H1 (cell line): ENCODE measurements at regions not wholly inside any gene's neighbourhood (a gene's known extent, or its start where the extent isn't known, plus 50 kb on each side); places are given as distances from the start of the nearest gene placed in this dataset.

Experiments
- CTCF ChIA-PET: fragments of 300-600 bp; sonication (Branson Sonifier 250); formaldehyde crosslinking; loops from one replicate; lab custom pipeline; 2021; ENCODE audit not compliant: partially characterized antibody; lab: Charles Lee
- POLR2A ChIA-PET: fragments of 300-600 bp; sonication (Branson Sonifier 250); formaldehyde crosslinking; loops from one replicate; lab custom pipeline; 2021; ENCODE audit warnings: inconsistent platforms; ENCODE audit not compliant: partially characterized antibody; lab: Charles Lee
- DNase-seq, 2 experiments: peaks; one replicate each; pipeline versions ENCODE4 v3.0.0 to v3.0.0-alpha.2; 2010 to 2022; ENCODE audit warnings: low spot score in 2 of 2, low read depth in 1 of 2, mixed read lengths in 1 of 2
- FAIRE-seq: peaks from 2 replicates; lab custom pipeline; 2011; peaks lifted over from hg19 to GRCh38; lab: Jason Lieb, UNC
- H2AFZ ChIP-seq: 2 replicates; pipeline ENCODE4 v1.8.1; 2012; ENCODE audit warnings: low read length, inconsistent platforms
- H2AK5ac ChIP-seq: 2 replicates; pipeline ENCODE4 v1.6.1; 2013; ENCODE audit warnings: low read depth, low read length
- H2BK120ac ChIP-seq: replicated peaks from 2 replicates; pipeline ENCODE3; 2013; ENCODE audit warnings: low read depth, low read length, inconsistent platforms
- H2BK12ac ChIP-seq: 2 replicates; pipeline ENCODE4 v1.6.1; 2013; ENCODE audit warnings: low read depth, low read length
- H2BK15ac ChIP-seq: 2 replicates; pipeline ENCODE4 v1.6.1; 2013; ENCODE audit warnings: low read length
- H2BK20ac ChIP-seq: 2 replicates; pipeline ENCODE4 v1.6.1; 2013; ENCODE audit warnings: low read length
- H2BK5ac ChIP-seq: 2 replicates; pipeline ENCODE4 v1.6.1; 2013; ENCODE audit warnings: low read depth, low read length
- H3K14ac ChIP-seq: 2 replicates; pipeline ENCODE4 v1.6.1; 2013; ENCODE audit warnings: inconsistent platforms; ENCODE audit not compliant: insufficient read length
- H3K18ac ChIP-seq: 2 replicates; pipeline ENCODE4 v1.6.1; 2013; ENCODE audit warnings: low read length; ENCODE audit errors: extremely low read depth
- H3K23ac ChIP-seq: 2 replicates; pipeline ENCODE4 v1.6.1; 2013; ENCODE audit warnings: inconsistent platforms; ENCODE audit not compliant: insufficient read length
- H3K23me2 ChIP-seq: 2 replicates; pipeline ENCODE4 v1.6.1; 2013; ENCODE audit warnings: low read depth, low read length
- H3K27ac ChIP-seq: 2 replicates; pipeline ENCODE4 v1.6.1; 2011; ENCODE audit warnings: low read depth, low read length, inconsistent platforms
- H3K27me3 ChIP-seq, 4 experiments: replicated peaks in 1 of 4; 1 replicate in 1 of 4; 2 replicates in 3 of 4; pipeline versions ENCODE4 v1.6.1 to v1.8.1; 2011 to 2013; ENCODE audit warnings: low read length in 3 of 4, mild to moderate bottlenecking in 3 of 4, inconsistent platforms in 2 of 4, mixed read lengths in 2 of 4, moderate library complexity in 1 of 4; ENCODE audit not compliant: control insufficient read depth in 3 of 4, insufficient read depth in 3 of 4; ENCODE audit errors: extremely low read depth in 1 of 4
- H3K36me3 ChIP-seq, 4 experiments: 2 replicates each; pipeline versions ENCODE4 v1.6.1 to v1.8.1; 2011 to 2013; ENCODE audit warnings: mild to moderate bottlenecking in 4 of 4, low read length in 3 of 4, moderate library complexity in 2 of 4, control low read depth in 1 of 4, inconsistent platforms in 1 of 4; ENCODE audit not compliant: insufficient read depth in 4 of 4, control insufficient read depth in 2 of 4
- H3K4ac ChIP-seq: replicated peaks from 2 replicates; pipeline ENCODE3; 2013; ENCODE audit warnings: low read length, low read depth, mixed read lengths, inconsistent platforms; ENCODE audit not compliant: insufficient read length
- H3K4me1 ChIP-seq, 4 experiments: replicated peaks in 1 of 4; 1 replicate in 1 of 4; 2 replicates in 3 of 4; pipeline versions ENCODE4 v1.6.1 to v1.8.1; 2011 to 2013; ENCODE audit warnings: low read length in 3 of 4, inconsistent platforms in 2 of 4, mixed read lengths in 1 of 4; ENCODE audit not compliant: insufficient read depth in 4 of 4, control insufficient read depth in 3 of 4
- H3K4me2 ChIP-seq, 2 experiments: 2 replicates each; pipeline versions ENCODE4 v1.6.1 to v1.8.1; 2011 to 2013; ENCODE audit warnings: low read depth in 2 of 2, low read length in 2 of 2, control low read depth in 1 of 2, inconsistent platforms in 1 of 2, mild to moderate bottlenecking in 1 of 2; ENCODE audit not compliant: insufficient read depth in 1 of 2
- H3K4me3 ChIP-seq, 4 experiments: fragments of 200-600, 300-600 bp in 1 of 4; sonication (generic), shearing (Covaris generic), sonication (Bioruptor Twin) in 1 of 4; 2 replicates each; pipeline versions ENCODE4 v1.5.1 to v1.8.1; 2011 to 2016; ENCODE audit warnings: low read length in 4 of 4, low read depth in 3 of 4, control low read depth in 2 of 4, inconsistent platforms in 2 of 4, mild to moderate bottlenecking in 2 of 4, mixed read lengths in 1 of 4, moderate library complexity in 1 of 4; ENCODE audit not compliant: insufficient read depth in 2 of 4; ENCODE audit errors: extremely low read depth in 1 of 4
- H3K56ac ChIP-seq: replicated peaks from 2 replicates; pipeline ENCODE3; 2013; ENCODE audit warnings: low read depth, mild to moderate bottlenecking, mixed read lengths, low read length, inconsistent platforms; ENCODE audit not compliant: insufficient read length
- H3K79me1 ChIP-seq: 2 replicates; pipeline ENCODE4 v1.6.1; 2013; ENCODE audit warnings: low read depth, low read length, control low read depth
- H3K79me2 ChIP-seq, 2 experiments: 2 replicates each; pipeline versions ENCODE4 v1.6.1 to v1.8.1; 2012 to 2013; ENCODE audit warnings: low read length in 2 of 2, mild to moderate bottlenecking in 2 of 2, inconsistent platforms in 1 of 2; ENCODE audit not compliant: insufficient read depth in 2 of 2, control insufficient read depth in 1 of 2
- H3K9ac ChIP-seq, 4 experiments: replicated peaks in 1 of 4; 1 replicate in 1 of 4; 2 replicates in 3 of 4; pipeline versions ENCODE4 v1.6.1 to v1.8.1; 2011 to 2013; ENCODE audit warnings: low read depth in 3 of 4, low read length in 3 of 4, control low read depth in 2 of 4, mild to moderate bottlenecking in 2 of 4, moderate library complexity in 2 of 4, inconsistent platforms in 1 of 4; ENCODE audit errors: extremely low read depth in 1 of 4
- H3K9me3 ChIP-seq, 2 experiments: 2 replicates each; pipeline versions ENCODE4 v1.6.1 to v1.8.1; 2012 to 2013; ENCODE audit warnings: mild to moderate bottlenecking in 2 of 2, moderate library complexity in 2 of 2, control low read depth in 1 of 2, inconsistent platforms in 1 of 2, low read depth in 1 of 2, low read length in 1 of 2, mixed read lengths in 1 of 2; ENCODE audit not compliant: insufficient read depth in 2 of 2
- H4K20me1 ChIP-seq, 2 experiments: replicated peaks in 1 of 2; 2 replicates each; pipeline versions ENCODE3 to v1.8.1; 2011 to 2013; ENCODE audit warnings: inconsistent platforms in 2 of 2, low read length in 2 of 2, mild to moderate bottlenecking in 1 of 2; ENCODE audit not compliant: insufficient read depth in 2 of 2, control insufficient read depth in 1 of 2
- H4K5ac ChIP-seq: 2 replicates; pipeline ENCODE4 v1.6.1; 2013; ENCODE audit warnings: low read length, low read depth, mixed read lengths, inconsistent platforms; ENCODE audit not compliant: insufficient read length
- H4K8ac ChIP-seq: 2 replicates; pipeline ENCODE4 v1.8.0; 2013; ENCODE audit warnings: mild to moderate bottlenecking, moderate library complexity, low read length, inconsistent platforms; ENCODE audit not compliant: insufficient read depth; ENCODE audit errors: extremely low read depth
- H4K91ac ChIP-seq: replicated peaks from 2 replicates; pipeline ENCODE3; 2013; ENCODE audit warnings: low read length, mixed read lengths, inconsistent platforms; ENCODE audit not compliant: insufficient read length
- BACH1 ChIP-seq: IDR thresholded peaks from 2 replicates; pipeline ENCODE4 v1.6.1; 2012; ENCODE audit warnings: low read length, improper control_type of control experiment
- BCL11A ChIP-seq, 2 experiments: IDR thresholded peaks; one replicate each; pipeline ENCODE4 v1.6.1; 2011; ENCODE audit warnings: low read depth in 2 of 2, low read length in 2 of 2, mild to moderate bottlenecking in 2 of 2
- BRCA1 ChIP-seq: IDR thresholded peaks from 2 replicates; pipeline ENCODE4 v1.6.1; 2012; ENCODE audit warnings: low read depth, low read length, improper control_type of control experiment
- EGR1 ChIP-seq: IDR thresholded peaks from 2 replicates; pipeline ENCODE4 v1.6.1; 2011; ENCODE audit warnings: low read depth, low read length, borderline replicate concordance
- GTF2F1 ChIP-seq: IDR thresholded peaks from 2 replicates; pipeline ENCODE4 v1.6.1; 2012; ENCODE audit warnings: low read depth, low read length, improper control_type of control experiment, borderline replicate concordance
- KDM4A ChIP-seq: IDR thresholded peaks from one replicate; pipeline ENCODE4 v1.7.1; 2012; ENCODE audit warnings: low read depth, mild to moderate bottlenecking, moderate library complexity, low read length, inconsistent platforms; ENCODE audit not compliant: severe bottlenecking
- KDM5A ChIP-seq: fragments of 200-600 bp; IDR thresholded peaks from 2 replicates; pipeline ENCODE4 v1.7.1; 2012; ENCODE audit warnings: mild to moderate bottlenecking, low read length, inconsistent platforms, mixed read lengths
- MAFK ChIP-seq: IDR thresholded peaks from 2 replicates; pipeline ENCODE4 v1.6.1; 2012; ENCODE audit warnings: low read depth, mild to moderate bottlenecking, improper control_type of control experiment, low read length
- RNF2 ChIP-seq: fragments of 200-900, 300-1000 bp; sonication (generic); IDR thresholded peaks from 2 replicates; pipeline ENCODE4 v1.7.1; 2016; ENCODE audit warnings: borderline replicate concordance, low read depth, mild to moderate bottlenecking, antibody characterized with exemption, low read length; ENCODE audit not compliant: poor library complexity, severe bottlenecking; ENCODE audit errors: missing control alignments
- TAF7 ChIP-seq: optimal IDR thresholded peaks from 2 replicates; pipeline ENCODE3; 2011; ENCODE audit warnings: low read depth, mild to moderate bottlenecking, inconsistent platforms, low read length, moderate library complexity, borderline replicate concordance
- WGBS, 2 experiments: shearing (Covaris generic) in 1 of 2; methylation state at CpG; one replicate each; pipeline versions ENCODE4 v1.1.6 to v1.1.7; 2013 to 2015; ENCODE audit warnings: low lambda C conversion rate in 2 of 2, mixed read lengths in 2 of 2, inconsistent platforms in 1 of 2, low coverage in 1 of 2, missing lambda C conversion rate in 1 of 2; ENCODE audit not compliant: insufficient replicate concordance in 2 of 2, insufficient coverage in 1 of 2, insufficient read length in 1 of 2; ENCODE audit errors: extremely low coverage in 1 of 2, missing lambda C conversion rate in 1 of 2; 5-methylcytosine and 5-hydroxymethylcytosine counted together
- TF ChIP-seq, protein P1 (sequence below), 3 experiments: IDR thresholded peaks; 1 replicate in 2 of 3; 2 replicates in 1 of 3; pipeline versions ENCODE4 v1.5.1 to v1.6.1; 2011; ENCODE audit warnings: low read length in 3 of 3, mild to moderate bottlenecking in 3 of 3, inconsistent platforms in 2 of 3, low read depth in 1 of 3, moderate library complexity in 1 of 3; ENCODE audit not compliant: insufficient read depth in 1 of 3; ENCODE audit errors: control extremely low read depth in 1 of 3

DNA sequence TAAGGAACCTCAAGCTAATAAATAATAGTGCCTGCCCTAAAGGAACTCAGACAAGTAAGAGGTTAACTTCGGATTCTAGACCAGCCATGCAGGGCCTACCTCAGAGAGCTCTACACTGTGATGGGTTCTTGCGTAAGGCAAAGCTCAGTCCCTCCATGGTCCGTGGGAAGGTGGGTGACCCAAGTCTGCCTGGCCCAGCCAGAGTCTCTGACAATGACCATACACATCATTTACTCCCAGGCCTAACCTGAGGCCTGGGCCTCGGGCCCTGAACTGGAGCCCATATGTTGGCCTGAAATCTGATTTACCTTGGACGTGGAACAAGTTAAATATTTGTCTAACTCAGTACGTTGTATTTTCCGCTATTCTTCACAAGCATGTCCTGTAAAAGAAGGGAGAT, 55.1 kb downstream of the TMEM174 start:
- H3K27me3 ChIP-seq: peaks cover 37 to 56% (median 50%) of the 10 kb centered on the region in 4 experiments

More for the DNA sequence above, 55.1 kb downstream of the TMEM174 start:
- H3K4me1 ChIP-seq: peaks cover 0 to 18% (median 15%) of the 10 kb centered on the region in 4 experiments; a peak in 6 of 7 replicates
- TF ChIP-seq BCL11A (IDR thresholded peaks at IDR 0.05; ENCODE audit: low read depth in 2 of 2, low read length in 2 of 2): no peak
- no peak for TF ChIP-seq BRCA1
- no peak for TF ChIP-seq RNF2
- no peak for TF ChIP-seq BACH1
- no peak for TF ChIP-seq KDM5A
- TF ChIP-seq, protein P1, sequence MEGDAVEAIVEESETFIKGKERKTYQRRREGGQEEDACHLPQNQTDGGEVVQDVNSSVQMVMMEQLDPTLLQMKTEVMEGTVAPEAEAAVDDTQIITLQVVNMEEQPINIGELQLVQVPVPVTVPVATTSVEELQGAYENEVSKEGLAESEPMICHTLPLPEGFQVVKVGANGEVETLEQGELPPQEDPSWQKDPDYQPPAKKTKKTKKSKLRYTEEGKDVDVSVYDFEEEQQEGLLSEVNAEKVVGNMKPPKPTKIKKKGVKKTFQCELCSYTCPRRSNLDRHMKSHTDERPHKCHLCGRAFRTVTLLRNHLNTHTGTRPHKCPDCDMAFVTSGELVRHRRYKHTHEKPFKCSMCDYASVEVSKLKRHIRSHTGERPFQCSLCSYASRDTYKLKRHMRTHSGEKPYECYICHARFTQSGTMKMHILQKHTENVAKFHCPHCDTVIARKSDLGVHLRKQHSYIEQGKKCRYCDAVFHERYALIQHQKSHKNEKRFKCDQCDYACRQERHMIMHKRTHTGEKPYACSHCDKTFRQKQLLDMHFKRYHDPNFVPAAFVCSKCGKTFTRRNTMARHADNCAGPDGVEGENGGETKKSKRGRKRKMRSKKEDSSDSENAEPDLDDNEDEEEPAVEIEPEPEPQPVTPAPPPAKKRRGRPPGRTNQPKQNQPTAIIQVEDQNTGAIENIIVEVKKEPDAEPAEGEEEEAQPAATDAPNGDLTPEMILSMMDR (IDR thresholded peaks at IDR 0.05; ENCODE audit: control extremely low read depth in 1 of 3, insufficient read depth in 1 of 3, low read depth in 1 of 3, low read length in 3 of 3): no peak
- no peak for TF ChIP-seq EGR1
- TF ChIP-seq TAF7: no peak
- no peak for TF ChIP-seq MAFK
- TF ChIP-seq GTF2F1: no peak
- no peak for TF ChIP-seq KDM4A
- TF ChIP-seq, all 59 proteins: peak for 0
- POLR2A ChIA-PET: no interaction called here
- no peak overlapping the region for H2BK120ac ChIP-seq
- no peak overlapping the region for H3K18ac ChIP-seq
- no peaks in the 10 kb centered on the region for H3K79me1 ChIP-seq
- H2AFZ ChIP-seq: no peak overlapping the region
- no peak overlapping the region for H3K27ac ChIP-seq
- no peak overlapping the region for H3K4me3 ChIP-seq
- no peak overlapping the region for H4K5ac ChIP-seq
- no peak overlapping the region for H2BK12ac ChIP-seq
- CTCF ChIA-PET: interaction anchor here (4.0 to 7.1 kb wide), 3 partner anchors 10 to 223 kb away, joined by 10 to 90 read pairs (median 15); no protein-coding TSS in a partner anchor
- no peak overlapping the region for H2BK5ac ChIP-seq
- no peak overlapping the region for H4K91ac ChIP-seq
- H3K4me2 ChIP-seq: no peak overlapping the region
- no peak overlapping the region for H2BK15ac ChIP-seq
- H3K36me3 ChIP-seq: no peaks in the 10 kb centered on the region
- H3K14ac ChIP-seq: no peak overlapping the region
- WGBS, 2 experiments: 84% methylated on average over 7 of the region's 7 CpGs; no CpG with 5 or more reads in 1 of the 2 experiments
- no peaks in the 10 kb centered on the region for H3K79me2 ChIP-seq
- DNase-seq (no peak), FAIRE-seq (no peak)
- H2BK20ac ChIP-seq: no peak overlapping the region
- peaks cover 6% of the 10 kb centered on the region; the same call in 1 of the 2 replicates for H3K23me2 ChIP-seq
- H3K56ac ChIP-seq: no peak overlapping the region
- H3K23ac ChIP-seq: no peak overlapping the region
- no peak overlapping the region for H4K8ac ChIP-seq
- no peak overlapping the region for H3K9ac ChIP-seq
- H4K20me1 ChIP-seq: peaks cover 4 to 5% of the 10 kb centered on the region in 2 experiments
- no peaks in the 10 kb centered on the region for H3K9me3 ChIP-seq
- H2AK5ac ChIP-seq: no peak overlapping the region
- no peak overlapping the region for H3K4ac ChIP-seq
